Stimulated activated effector memory CD8-positive, alpha-beta T cell treated with anti-CD3 and anti-CD28 coated beads, Interleukin-12 subunit alpha, Interleukin-12 subunit beta, amount 100 ng/mL, for 72 hours (primary cell): ENCODE measurements at regions not wholly inside any gene's neighbourhood (a gene's known extent, or its start where the extent isn't known, plus 50 kb on each side); places are given as distances from the start of the nearest gene placed in this dataset.
A peak's percentile ranks its signal among the peaks of the same experiment; 100 is the strongest.
"Not testable (repeated sequence)": the region's sequence is repeated elsewhere in the genome, so short reads cannot be mapped to it uniquely, and the experiment has no call there.

Experiments used
- ATAC-seq: fragments of 150-1000 bp; cut with Tn5 transposase; 2 replicates; pipeline ENCODE4 v1.10.0; 2021
- DNase-seq, 2 donors: peaks; one replicate each; pipeline ENCODE4 v3.0.0; 2021 to 2022; ENCODE audit warnings: low spot score in 2 of 2
- H3K27ac Mint-ChIP-seq: one replicate; pipeline ENCODE4 v1.8.0; 2022; ENCODE audit warnings: mild to moderate bottlenecking, mixed read lengths
- H3K36me3 Mint-ChIP-seq: one replicate; pipeline ENCODE4 v1.8.0; 2022; ENCODE audit warnings: mild to moderate bottlenecking, mixed read lengths
- H3K4me1 Mint-ChIP-seq: one replicate; pipeline ENCODE4 v1.8.0; 2022; ENCODE audit warnings: mixed read lengths
- H3K4me3 Mint-ChIP-seq: one replicate; pipeline ENCODE4 v1.8.0; 2022; ENCODE audit warnings: mild to moderate bottlenecking, mixed read lengths
- H3K9me3 Mint-ChIP-seq: one replicate; pipeline ENCODE4 v1.8.0; 2022; ENCODE audit warnings: mixed read lengths

DNA sequence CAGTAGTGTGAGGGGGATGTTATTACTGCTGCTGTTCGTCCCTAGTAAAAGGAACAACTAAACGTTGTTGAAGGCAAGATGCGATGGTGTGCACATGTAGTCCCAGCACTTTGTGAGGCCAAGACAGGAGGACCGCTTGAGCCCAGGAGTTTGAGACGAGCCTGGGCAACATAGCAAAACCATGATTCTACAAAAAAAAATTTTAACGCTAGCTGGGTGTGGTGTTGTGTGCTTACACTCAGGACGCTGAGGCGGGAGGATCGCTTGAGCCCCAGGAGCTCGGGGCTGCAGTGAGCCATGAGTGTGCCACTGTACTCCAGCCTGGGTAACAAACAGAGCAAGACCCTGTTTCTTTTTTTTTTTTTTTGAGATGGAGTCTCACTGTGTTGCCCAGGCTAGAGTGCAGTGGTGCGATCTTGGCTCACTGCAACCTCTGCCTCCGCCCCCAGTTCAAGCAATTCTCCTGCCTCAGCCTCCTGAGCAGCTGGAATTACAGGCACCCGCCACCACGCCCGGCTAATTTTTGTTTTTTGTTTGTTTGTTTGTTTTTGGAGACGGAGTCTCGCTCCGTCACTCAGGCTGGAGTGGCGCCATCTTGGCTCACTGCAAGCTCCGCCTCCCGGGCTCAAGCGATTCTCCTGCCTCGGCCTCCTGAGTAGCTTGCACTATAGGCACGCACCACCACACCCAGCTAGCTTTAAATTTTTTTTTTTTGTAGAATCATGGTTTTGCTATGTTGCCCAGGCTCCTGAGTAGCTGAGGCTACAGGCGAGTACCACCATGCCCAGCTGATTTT, 87.3 kb downstream of the MYL12B start:
- not testable (repeated sequence) for ATAC-seq, H3K27ac Mint-ChIP-seq, DNase-seq, H3K36me3 Mint-ChIP-seq, H3K9me3 Mint-ChIP-seq, H3K4me1 Mint-ChIP-seq, H3K4me3 Mint-ChIP-seq

DNA sequence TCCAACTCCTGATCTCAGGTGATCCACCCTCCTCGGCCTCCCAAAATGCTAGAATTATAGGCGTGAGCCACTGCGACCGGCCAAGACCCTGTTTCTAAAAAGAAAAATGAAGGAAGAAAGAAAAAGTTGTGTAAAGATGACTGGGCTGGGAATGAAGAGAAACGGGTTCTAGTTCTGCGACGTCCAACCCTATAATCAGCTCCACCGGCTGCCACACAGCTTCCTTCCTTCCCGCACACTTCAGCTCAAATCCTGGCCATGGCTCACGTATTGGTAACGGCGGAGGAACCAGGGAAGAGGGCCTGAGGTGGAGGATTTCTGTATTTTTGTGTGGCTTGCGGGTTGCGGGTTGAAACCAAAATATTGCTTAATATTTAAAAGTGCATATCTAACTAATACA, 88.1 kb downstream of the MYL12B start:
- no peak overlapping the region for H3K4me3 Mint-ChIP-seq
- no peaks in the 10 kb centered on the region for H3K4me1 Mint-ChIP-seq
- no peak overlapping the region for H3K27ac Mint-ChIP-seq
- ATAC-seq (no peak), DNase-seq (no peak)
- no peaks in the 10 kb centered on the region for H3K36me3 Mint-ChIP-seq
- H3K9me3 Mint-ChIP-seq, result no peaks in the 10 kb centered on the region

DNA sequence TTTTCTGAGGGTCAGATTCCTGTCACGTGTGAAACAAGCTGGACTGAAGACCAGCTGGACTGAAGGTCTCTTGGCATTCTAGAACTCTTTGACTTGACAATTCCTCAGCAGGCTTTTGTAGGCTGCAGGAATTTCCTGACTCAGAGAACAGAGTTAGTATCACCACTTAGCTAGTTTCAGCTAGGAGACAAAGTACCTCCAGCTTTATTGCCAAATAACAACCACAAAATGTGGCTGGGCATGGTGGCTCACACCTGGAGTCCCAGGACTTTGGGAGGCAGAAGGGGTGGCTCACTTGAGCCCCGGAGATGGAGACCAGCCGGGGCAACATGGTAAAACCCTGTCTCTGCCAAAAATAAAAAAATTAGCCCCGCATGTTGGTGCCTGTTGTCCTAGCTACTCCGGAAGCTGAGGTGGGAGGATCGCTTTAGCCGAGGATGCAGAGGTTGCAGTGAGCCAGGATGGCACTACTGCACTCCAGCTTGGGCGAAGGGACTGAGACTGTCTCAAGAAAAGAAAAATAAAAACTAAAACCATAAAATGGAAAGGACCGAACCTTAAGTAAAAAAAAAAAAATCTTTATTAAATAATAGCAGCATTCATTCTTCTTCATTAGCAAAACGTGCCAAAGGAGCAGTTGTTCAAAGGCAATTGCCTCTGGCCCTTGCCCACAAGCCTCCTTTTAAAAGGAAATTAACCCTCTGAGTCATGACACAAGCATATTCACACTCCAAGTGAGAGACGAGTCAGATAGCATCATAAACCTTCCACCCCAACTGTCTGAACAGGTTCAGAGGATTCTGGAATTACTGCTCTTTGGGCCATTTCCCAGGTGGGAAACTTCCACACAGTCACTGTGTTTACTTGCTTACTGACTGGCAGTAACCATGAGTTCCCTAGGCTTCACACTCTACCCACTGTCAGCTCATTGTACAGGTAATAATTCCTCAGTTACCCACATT, 88.9 kb downstream of the MYL12B start:
- Mint-ChIP-seq H3K4me3 (no peak overlapping the region), H3K27ac (no peak overlapping the region), H3K36me3 (no peaks in the 10 kb centered on the region), H3K4me1 (no peaks in the 10 kb centered on the region), H3K9me3 (no peaks in the 10 kb centered on the region)
- peak; percentile 49 for ATAC-seq
- no peak for DNase-seq

GRCh38 chr18:3354506-3354905, 92.6 kb downstream of the MYL12B start:
- H3K9me3 Mint-ChIP-seq, result no peaks in the 10 kb centered on the region
- DNase-seq (no peak), ATAC-seq (peak; percentile 87)
- H3K4me3 Mint-ChIP-seq, result no peak overlapping the region
- H3K36me3 Mint-ChIP-seq, result no peaks in the 10 kb centered on the region
- no peaks in the 10 kb centered on the region for H3K4me1 Mint-ChIP-seq
- no peak overlapping the region for H3K27ac Mint-ChIP-seq

GRCh38 chr18:3356614-3357013, 93.4 kb upstream of the TGIF1 start:
- Mint-ChIP-seq H3K4me1 (no peaks in the 10 kb centered on the region), H3K36me3 (no peaks in the 10 kb centered on the region), H3K27ac (no peak overlapping the region), H3K4me3 (no peak overlapping the region), H3K9me3 (no peaks in the 10 kb centered on the region)
- no peak for DNase-seq
- peak; percentile 71 for ATAC-seq

GRCh38 chr18:3357516-3357915, 92.5 kb upstream of the TGIF1 start:
- H3K27ac Mint-ChIP-seq, result no peak overlapping the region
- H3K36me3 Mint-ChIP-seq, result no peaks in the 10 kb centered on the region
- no peaks in the 10 kb centered on the region for H3K9me3 Mint-ChIP-seq
- ATAC-seq (no peak), DNase-seq (no peak)
- no peaks in the 10 kb centered on the region for H3K4me1 Mint-ChIP-seq
- H3K4me3 Mint-ChIP-seq, result no peak overlapping the region

DNA sequence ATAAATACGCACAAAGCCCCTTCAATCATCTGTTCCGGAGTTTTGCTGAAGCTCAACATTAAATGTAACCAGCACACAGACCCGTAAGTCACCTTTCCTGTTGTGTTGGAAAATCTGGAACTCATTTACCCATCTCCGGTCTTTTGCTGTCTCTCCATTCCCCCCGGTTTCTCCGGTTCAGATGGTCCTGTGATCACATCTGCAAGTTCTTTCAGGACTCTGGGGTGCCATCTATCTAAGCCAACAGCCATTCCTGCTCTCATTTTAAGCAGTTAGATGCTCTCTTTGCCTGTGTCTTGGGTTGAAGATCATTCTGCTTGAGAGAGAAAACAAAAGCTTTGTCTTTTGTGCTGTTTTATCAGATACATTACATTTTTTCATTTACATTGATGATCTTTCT, 91.7 kb upstream of the TGIF1 start:
- Mint-ChIP-seq H3K4me1 (no peaks in the 10 kb centered on the region), H3K27ac (no peak overlapping the region), H3K36me3 (no peaks in the 10 kb centered on the region), H3K9me3 (no peaks in the 10 kb centered on the region), H3K4me3 (no peak overlapping the region)
- ATAC-seq, result no peak
- no peak for DNase-seq

DNA sequence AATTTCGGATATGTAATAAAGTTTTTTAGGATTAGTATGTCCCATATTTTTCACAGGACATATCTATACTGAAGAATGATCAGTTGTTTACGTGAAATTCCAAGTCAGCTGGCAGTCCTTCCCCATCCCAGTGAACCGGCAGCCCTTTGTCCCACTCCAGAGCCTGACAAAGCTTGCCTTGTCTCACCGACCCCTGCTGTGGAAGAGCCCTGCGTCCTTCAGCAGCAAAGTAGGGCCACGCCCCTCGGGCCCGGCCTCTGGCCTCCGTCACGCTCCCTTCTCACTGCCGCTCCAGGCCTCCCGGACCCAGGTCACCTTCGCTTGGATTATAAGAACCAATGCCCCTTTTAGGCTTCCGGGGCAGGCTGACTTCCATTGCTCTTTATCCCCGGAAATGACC, 89.8 kb upstream of the TGIF1 start:
- ATAC-seq (no peak), DNase-seq (no peak)
- Mint-ChIP-seq H3K9me3 (no peaks in the 10 kb centered on the region), H3K27ac (no peak overlapping the region), H3K36me3 (no peaks in the 10 kb centered on the region), H3K4me3 (no peak overlapping the region), H3K4me1 (no peaks in the 10 kb centered on the region)

- DNase-seq (no peak), ATAC-seq (no peak)
- Mint-ChIP-seq H3K36me3 (no peaks in the 10 kb centered on the region), H3K4me3 (no peak overlapping the region), H3K4me1 (no peaks in the 10 kb centered on the region), H3K27ac (no peak overlapping the region), H3K9me3 (peaks cover 3% of the 10 kb centered on the region)
These were observed 82.4 kb upstream of the TGIF1 start for GRCh38 chr18:3367491-3368091.

- DNase-seq (no peak), ATAC-seq (no peak)
- Mint-ChIP-seq H3K36me3 (no peaks in the 10 kb centered on the region), H3K4me3 (no peak overlapping the region), H3K9me3 (peaks cover 3% of the 10 kb centered on the region), H3K27ac (no peak overlapping the region), H3K4me1 (no peaks in the 10 kb centered on the region)
These were observed 81.8 kb upstream of the TGIF1 start for GRCh38 chr18:3368193-3368592.

- DNase-seq (no peak), ATAC-seq (no peak)
- no peak overlapping the region for H3K4me3 Mint-ChIP-seq
- peaks cover 6% of the 10 kb centered on the region for H3K36me3 Mint-ChIP-seq
- H3K27ac Mint-ChIP-seq, result no peak overlapping the region
- no peaks in the 10 kb centered on the region for H3K9me3 Mint-ChIP-seq
- no peaks in the 10 kb centered on the region for H3K4me1 Mint-ChIP-seq
These were observed 70.3 kb upstream of the TGIF1 start for GRCh38 chr18:3379685-3380084.

GRCh38 chr18:3380384-3380961, 69.5 kb upstream of the TGIF1 start:
- peak; percentile 98 for ATAC-seq
- Mint-ChIP-seq H3K27ac (no peak overlapping the region), H3K4me1 (no peaks in the 10 kb centered on the region), H3K4me3 (no peak overlapping the region), H3K36me3 (peaks cover 6% of the 10 kb centered on the region), H3K9me3 (no peaks in the 10 kb centered on the region)
- DNase-seq, result peak in 1 of 2 donors; percentile 53

DNA sequence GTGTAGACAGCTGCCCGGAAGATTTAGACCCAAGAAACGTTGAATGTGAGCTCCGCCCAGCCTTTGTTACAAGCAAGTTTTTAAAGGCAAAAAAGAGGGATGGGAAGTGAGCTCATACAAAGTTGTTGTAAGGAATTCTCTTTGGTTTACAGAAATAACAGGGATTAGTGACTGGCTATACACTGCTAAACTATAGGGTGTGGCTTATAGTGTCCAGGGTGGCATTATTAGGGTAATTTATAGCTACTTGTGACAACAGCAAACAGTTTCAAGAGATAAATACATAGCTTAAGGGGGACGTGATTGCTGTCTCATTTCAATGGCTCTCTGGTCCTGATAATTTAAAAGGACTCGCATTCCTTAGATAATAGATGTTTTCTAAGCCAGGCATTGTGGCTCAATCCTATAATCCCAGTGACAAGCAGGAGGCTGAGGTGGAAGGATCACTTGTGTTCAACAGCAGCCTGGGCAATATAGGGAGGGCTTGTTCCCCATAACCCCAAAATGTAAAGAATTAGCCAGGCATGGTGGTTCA, 66.5 kb upstream of the TGIF1 start:
- DNase-seq (no peak), ATAC-seq (no peak)
- H3K4me3 Mint-ChIP-seq, result no peak overlapping the region
- no peak overlapping the region for H3K27ac Mint-ChIP-seq
- H3K36me3 Mint-ChIP-seq, result peaks cover 6% of the 10 kb centered on the region
- H3K4me1 Mint-ChIP-seq, result no peaks in the 10 kb centered on the region
- no peaks in the 10 kb centered on the region for H3K9me3 Mint-ChIP-seq

DNA sequence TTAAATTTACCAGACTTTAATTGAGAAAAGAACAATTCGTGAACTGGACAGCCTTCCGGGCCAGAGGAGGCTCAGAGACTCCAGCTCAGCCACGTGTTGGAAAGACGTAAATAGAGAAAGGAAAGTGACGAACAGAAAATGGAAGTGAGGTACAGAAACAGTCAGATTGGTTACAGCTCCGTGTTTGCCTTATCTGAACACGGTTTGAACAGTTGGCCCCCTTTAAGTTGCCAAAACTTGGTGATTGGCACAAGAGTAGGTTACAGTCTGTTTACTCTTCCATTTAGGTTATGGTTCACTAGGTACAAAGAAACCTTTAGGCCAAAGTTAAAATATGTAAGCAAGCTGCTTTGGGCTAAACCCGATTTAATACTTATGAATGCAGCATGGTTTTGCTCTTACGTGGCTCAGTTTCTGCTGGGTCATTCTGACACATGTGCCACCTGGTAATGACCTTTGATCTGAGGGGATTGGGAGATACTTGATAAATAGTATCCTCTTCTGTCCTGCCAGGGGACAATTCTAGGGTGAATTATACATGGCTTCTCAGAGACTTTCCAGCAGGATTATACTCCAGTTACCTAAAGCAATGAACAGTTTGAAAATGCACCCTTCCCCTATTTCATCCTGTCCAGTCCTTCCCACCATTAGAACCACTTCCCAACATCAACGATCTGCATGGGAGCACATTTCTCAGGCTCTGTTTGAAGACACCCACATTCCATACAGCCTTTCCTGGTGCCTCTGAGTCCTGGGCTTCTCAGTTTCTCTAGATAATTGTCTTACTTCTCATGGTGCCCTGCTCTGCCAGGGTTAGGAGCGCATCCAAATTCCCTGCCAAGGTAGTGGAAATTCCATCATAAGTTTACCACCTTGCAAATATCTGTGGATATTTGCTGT, 65.1 kb upstream of the TGIF1 start:
- no peak for ATAC-seq
- H3K27ac Mint-ChIP-seq, result no peak overlapping the region
- peaks cover 6% of the 10 kb centered on the region for H3K36me3 Mint-ChIP-seq
- H3K9me3 Mint-ChIP-seq, result no peaks in the 10 kb centered on the region
- no peaks in the 10 kb centered on the region for H3K4me1 Mint-ChIP-seq
- DNase-seq, result no peak
- no peak overlapping the region for H3K4me3 Mint-ChIP-seq
